ENCODE measurements at regions not wholly inside any gene's neighbourhood (a gene's known extent, or its start where the extent isn't known, plus 50 kb on each side); places are given as distances from the start of the nearest gene placed in this dataset.

GRCh38 chr5:174339130-174339529, 293.6 kb downstream of the NSG2 start:
- TF ChIP-seq FOS (IDR thresholded peaks at IDR 0.05; ENCODE audit: borderline replicate concordance, insufficient read depth, low read length), result no peak
- no peak for TF ChIP-seq POLR2A (IDR thresholded peaks at IDR 0.05; ENCODE audit: low read depth, low read length)
- no peak for TF ChIP-seq GATA2 (IDR thresholded peaks at IDR 0.05; ENCODE audit: insufficient read depth, insufficient read length, low read depth, low read length)
- TF ChIP-seq MAX (IDR thresholded peaks at IDR 0.05; ENCODE audit: insufficient read depth, insufficient read length), result no peak
- TF ChIP-seq CTCF (IDR thresholded peaks at IDR 0.05; ENCODE audit: extremely low read depth in 1 of 2, insufficient read depth in 1 of 2, low read depth in 1 of 2, low read length in 2 of 2), result no peak
- no peak for TF ChIP-seq JUN (IDR thresholded peaks at IDR 0.05; ENCODE audit: borderline replicate concordance, insufficient read depth, insufficient read length, low read depth)
- TF ChIP-seq MYC (IDR thresholded peaks at IDR 0.05; ENCODE audit: low read depth, low read length), result no peak
- no peak for TF ChIP-seq EZH2 (IDR thresholded peaks at IDR 0.05; ENCODE audit: borderline replicate concordance, low read depth, low read length, severe bottlenecking)
- TF ChIP-seq POLR2AphosphoS5 (IDR thresholded peaks at IDR 0.05; ENCODE audit: insufficient read depth, low read depth, low read length), result no peak
- Histone ChIP-seq H3K9ac (replicated peaks; ENCODE audit: extremely low read depth, insufficient read depth, low read length) (no peak overlapping the region), H3K36me3 (ENCODE audit: control insufficient read depth in 2 of 2, extremely low read depth in 1 of 2, insufficient read depth in 2 of 2, low read length in 2 of 2) (no peaks in the 10 kb centered on the region), H3K4me2 (ENCODE audit: insufficient read depth, low read length) (no peak overlapping the region), H3K79me2 (ENCODE audit: control insufficient read depth, insufficient read depth, low read length) (no peaks in the 10 kb centered on the region), H3K27ac (ENCODE audit: insufficient read depth, low read depth, low read length) (no peak overlapping the region), H3K27me3 (ENCODE audit: control insufficient read depth in 2 of 2, insufficient read depth in 2 of 2, low read length in 2 of 2) (no peaks in the 10 kb centered on the region), H4K20me1 (replicated peaks; ENCODE audit: control insufficient read depth, extremely low read depth, insufficient read depth, low read length) (no peaks in the 10 kb centered on the region), H3K9me3 (replicated peaks; ENCODE audit: control insufficient read depth, insufficient read depth, low read length) (peaks cover 2% of the 10 kb centered on the region), H3K4me3 (replicated peaks in 1 of 3; ENCODE audit: insufficient read depth in 1 of 3, low read depth in 1 of 3, low read length in 3 of 3) (no peak overlapping the region), H3K4me1 (ENCODE audit: control insufficient read depth, extremely low read depth, insufficient read depth, low read length) (no peaks in the 10 kb centered on the region), H2AFZ (ENCODE audit: low read depth, low read length) (no peak overlapping the region), H3K9me1 (replicated peaks; ENCODE audit: control insufficient read depth, extremely low read depth, insufficient read depth, low read length) (no peaks in the 10 kb centered on the region)
- DNase-seq (ENCODE audit: low read depth, low spot score) (no peak), FAIRE-seq (no peak)
- dilution Hi-C loops (cut with MboI; ENCODE audit: extremely low pct_ligation_motif_present, low sequenced_read_pairs), result no loop called here
- ChIA-PET POLR2A (no interaction called here), CTCF (no interaction called here)
- no TSS peak for BruUV-seq (replicated peaks)
- intact Hi-C loops (cut with micrococcal nuclease), result no loop called here
